SH-SY5Y (cell line): ENCODE measurements at regions not wholly inside any gene's neighbourhood (a gene's known extent, or its start where the extent isn't known, plus 50 kb on each side); places are given as distances from the start of the nearest gene placed in this dataset.

Experiments used
- GATA2 ChIP-seq: IDR thresholded peaks from 2 replicates; pipeline ENCODE4 v1.6.1; 2011; ENCODE audit warnings: mild to moderate bottlenecking, low read depth, low read length
- GATA3 ChIP-seq: IDR thresholded peaks from 2 replicates; pipeline ENCODE4 v1.6.1; 2011; ENCODE audit warnings: low read depth, mild to moderate bottlenecking, low read length, moderate library complexity

DNA sequence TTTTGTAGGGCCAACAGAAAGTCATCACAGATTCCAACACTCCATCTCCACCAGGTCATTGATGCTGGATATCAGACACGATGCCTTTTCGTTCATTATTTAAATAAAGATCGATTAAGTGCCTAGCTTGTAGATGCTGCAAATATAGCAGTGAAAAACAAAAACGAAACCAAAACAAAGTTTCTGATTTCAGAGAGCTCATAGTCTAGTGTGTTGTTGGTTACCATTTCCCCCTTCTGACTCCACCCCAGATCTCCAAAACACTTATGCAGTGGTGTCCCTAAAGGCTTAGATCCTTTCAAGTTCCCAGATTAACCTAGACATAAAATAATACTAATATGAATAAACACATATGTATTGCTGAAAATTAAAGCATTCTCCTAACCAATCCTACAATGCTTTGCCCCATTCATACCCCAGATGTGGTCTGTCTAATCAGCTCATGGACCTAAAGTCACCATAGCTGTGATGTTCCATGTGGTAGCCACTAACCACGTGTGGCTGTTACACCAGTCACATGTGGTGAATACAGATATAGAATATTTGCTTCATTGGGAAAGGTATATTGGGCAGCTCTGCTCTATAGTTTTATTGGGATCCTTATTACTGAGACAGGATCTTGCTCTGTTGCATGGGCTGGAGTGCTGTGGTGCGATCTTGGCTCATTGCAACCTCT, 787.2 kb downstream of the TDRD15 start:
- no peak for TF ChIP-seq GATA3
- TF ChIP-seq GATA2: no peak

DNA sequence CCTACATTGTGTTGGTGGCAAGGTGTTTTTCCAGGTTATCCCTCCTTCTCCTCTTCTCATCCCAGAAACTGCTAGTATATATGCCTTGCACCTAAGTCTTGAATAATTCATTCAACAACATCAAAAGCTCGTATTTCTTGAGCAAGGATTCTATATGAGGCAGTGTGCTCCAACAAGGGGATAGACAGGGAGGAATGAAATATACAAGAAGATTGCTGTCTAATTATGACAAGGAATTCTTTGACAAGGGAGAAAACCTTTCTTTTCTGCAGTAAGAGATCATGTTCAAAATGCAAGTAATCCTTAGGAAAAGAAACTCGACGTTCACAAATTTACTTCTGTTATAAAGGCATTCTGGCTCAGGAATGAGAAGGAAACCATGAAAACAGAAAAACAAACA, 788.6 kb downstream of the TDRD15 start:
- TF ChIP-seq GATA2 (no peak), GATA3 (no peak)

DNA sequence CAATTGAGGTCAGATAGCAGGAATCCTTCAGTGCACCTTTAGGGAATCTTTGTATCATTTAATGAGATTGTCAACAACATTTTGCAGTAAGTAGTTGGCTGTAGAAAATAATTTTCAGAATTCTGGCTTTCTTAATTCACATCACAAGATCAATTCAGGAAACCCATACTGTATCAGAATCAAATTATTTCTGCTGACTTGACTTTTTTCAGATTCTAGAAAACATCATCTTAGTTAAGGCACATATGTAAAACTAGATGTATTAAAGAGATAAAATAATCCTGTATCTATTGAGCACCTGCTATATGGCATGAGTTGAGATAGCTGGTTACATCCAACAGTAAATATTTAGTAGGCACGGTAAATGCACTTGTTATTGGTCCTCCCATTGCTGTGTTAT, 791.4 kb downstream of the TDRD15 start:
- TF ChIP-seq GATA3 (no peak), GATA2 (no peak)

DNA sequence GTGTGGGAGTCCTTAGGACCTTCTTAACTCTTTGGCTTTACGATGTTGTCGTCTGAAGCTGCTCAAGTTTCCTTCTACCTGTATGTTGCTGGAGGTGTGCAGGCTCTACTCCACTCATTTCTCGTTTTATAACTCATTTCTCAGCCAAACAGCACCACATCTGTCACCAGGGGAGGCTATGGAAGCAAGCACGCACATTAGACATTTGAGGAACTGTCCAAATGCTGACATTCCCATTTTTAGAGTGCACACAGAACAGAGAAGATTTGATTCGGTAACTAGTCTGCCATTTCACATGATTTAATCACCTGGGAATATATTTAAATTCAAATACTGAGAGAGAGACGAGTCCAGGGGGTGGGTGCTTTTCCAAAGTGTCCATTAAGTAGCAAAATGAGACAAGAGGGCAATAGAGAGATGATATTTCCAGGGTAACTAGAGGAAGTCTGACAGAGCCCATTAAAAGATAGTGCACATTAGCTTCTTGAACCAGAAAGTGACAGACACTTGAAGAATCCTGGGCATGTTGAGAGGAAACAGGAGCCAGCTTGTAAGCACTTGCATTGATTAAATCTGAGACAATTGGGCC, 793.3 kb downstream of the TDRD15 start:
- TF ChIP-seq GATA2: no peak
- no peak for TF ChIP-seq GATA3

DNA sequence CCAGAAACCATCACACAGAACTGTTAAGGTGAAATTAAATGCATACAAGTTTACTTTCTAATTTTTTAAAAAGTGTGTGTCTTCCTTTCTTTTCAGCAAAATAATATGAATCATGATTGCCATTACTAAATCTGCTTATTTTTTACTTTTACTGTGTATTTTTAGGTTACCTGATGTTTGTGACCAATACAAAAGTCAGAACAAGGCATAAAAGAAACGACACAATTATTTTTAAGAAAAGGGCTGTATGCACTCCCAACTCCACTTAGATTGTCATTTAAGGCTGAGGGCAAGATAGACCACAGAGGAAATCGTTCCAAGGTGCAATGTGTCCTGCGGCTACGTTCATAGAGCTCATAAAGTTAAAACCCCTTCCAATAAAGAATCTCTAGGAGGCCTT, 797.0 kb downstream of the TDRD15 start:
- TF ChIP-seq GATA3 (no peak), GATA2 (no peak)

DNA sequence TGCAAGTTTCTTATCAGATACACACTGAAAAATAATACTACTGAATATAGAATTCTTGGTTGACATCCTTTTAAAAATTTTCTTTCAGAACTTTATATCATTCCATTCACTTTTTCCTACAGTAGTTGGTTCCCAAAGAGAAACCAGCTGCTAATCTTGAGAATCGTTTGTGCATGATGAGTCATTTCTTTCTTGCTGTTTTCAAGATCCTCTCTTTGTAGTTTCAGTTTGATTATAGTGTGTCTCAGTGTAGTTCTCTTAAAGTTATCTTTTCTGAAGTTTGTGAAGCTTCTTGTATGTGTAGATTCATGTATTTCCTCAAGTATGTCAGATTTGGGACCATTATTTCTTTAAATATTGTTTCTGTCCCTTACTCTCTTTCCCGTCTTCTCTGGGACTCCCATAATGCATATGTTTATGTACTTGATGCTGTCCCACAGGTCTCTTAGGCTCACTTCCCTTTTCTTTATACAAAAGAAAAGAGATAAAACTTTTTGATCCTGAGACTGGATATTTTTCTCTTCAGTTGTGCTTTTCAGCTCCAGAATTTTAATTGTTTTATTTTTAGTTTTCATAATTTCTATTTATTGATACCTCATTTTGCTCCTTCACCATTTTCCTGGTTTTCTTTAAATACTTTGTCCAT, 801.0 kb downstream of the TDRD15 start:
- TF ChIP-seq GATA3 (no peak), GATA2 (no peak)

DNA sequence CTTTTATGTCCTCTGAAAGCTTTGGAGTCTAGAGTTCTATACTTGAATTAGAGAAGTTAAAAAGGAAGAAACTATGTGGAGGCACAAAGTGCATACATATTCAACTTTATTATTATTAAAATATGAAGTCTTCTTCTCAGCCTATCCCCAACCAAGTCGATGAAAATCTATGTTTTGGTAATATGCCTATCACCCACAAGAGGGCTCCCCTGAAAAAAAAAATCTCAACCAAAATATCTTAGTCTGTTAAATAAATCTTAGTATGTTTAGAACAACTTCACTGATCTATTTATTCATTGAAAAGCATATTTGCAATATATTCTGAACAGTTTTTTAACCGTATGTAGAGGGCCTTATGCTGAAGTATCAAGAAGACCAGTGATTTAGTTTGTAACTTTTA, 804.5 kb downstream of the TDRD15 start:
- TF ChIP-seq GATA3 (no peak), GATA2 (no peak)

DNA sequence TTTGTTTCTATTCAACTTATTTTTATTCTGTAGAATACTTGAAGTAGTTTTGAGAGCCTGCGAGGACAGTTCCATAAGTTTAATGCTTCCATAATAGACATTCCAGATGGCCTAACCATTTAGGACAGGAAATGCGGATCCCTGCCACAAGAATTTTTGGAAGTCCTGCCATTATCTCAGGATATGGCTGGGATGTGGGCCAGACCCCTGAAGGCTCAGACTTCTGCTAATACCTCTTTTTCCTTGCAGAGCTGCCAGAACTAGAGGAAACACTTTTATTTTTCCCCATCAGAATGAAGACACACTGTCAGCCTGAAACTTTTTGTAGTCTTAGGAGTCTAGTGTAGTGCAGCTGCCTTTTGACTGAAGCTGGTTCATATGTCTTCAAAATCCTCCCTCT, 806.5 kb downstream of the TDRD15 start:
- TF ChIP-seq GATA2: no peak
- no peak for TF ChIP-seq GATA3

DNA sequence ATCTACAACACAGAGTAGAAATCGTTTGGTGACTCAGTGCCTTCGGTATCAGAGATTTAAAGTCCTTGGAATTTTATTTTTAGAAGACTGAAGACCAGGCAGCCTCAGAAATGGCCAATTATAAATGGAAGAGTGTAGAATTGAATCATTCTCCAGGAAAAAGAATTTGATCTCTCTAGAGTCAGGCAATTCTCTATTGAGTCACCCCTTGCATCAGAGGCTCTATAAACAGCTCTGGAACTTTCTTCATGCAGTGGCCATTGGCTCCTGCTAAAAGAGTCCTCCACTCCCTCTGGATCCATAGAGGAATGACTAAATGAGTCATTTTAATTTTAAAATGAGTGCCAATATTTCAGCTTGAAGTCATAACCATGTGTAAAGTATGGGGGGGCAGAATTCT, 816.2 kb downstream of the TDRD15 start:
- TF ChIP-seq GATA2 (no peak), GATA3 (no peak)

DNA sequence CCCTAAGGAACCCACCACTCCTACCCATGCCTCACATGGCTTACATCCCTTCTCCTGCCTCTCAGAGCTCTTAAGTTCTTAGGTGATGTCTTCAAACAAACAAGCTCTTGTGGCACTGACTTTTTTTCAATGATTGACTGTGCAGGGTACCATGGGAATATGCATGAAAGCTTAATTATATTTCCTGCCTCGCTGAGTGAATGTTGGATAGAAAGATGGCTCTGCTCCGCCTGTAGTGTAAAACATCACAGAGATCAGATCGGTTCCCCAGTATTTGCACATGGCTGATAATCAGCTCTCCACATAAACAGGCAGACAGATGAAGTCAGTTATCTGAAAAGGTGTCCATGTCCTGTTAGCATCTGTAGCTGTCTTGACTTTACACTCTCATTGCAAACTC, 820.8 kb downstream of the TDRD15 start:
- TF ChIP-seq GATA3: no peak
- TF ChIP-seq GATA2: no peak

DNA sequence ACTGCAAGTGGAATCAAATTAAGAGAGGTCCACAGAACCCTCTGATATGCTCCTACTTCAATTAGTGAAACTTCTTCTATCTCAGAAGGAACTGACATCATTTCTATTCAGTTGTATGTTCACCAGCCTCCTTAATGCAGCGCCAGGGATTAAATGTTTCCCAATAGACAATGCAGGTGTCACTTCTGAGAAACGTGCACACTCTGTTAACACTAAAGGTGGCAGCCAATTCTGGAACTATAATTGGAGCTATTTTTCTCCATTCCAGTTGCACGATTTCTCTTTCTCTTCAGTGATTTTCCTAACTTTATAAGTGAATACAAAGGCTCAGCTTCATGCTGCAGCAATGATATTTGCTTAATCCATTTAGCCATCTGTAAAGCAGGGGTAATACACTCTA, 821.9 kb downstream of the TDRD15 start:
- TF ChIP-seq GATA2: no peak
- TF ChIP-seq GATA3: no peak

DNA sequence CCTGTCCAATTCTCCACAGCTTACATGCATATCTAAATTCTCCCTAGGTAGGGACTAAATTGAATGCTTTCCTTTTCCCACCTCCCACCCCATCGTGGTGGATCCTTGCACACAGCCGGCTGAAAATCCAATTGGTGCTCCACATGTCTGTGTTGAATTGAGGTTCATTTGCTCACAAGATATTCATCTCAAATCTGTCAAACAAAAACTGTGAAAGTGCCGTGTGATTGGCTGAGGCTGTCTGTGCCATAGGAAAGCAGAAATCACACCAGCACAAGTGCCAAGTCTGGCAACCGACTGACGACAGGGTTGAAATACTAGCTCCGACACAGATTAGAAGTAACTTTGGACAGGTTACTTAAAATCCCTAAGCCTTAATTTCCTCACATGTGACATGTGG, 823.3 kb downstream of the TDRD15 start:
- TF ChIP-seq GATA3 (no peak), GATA2 (no peak)

DNA sequence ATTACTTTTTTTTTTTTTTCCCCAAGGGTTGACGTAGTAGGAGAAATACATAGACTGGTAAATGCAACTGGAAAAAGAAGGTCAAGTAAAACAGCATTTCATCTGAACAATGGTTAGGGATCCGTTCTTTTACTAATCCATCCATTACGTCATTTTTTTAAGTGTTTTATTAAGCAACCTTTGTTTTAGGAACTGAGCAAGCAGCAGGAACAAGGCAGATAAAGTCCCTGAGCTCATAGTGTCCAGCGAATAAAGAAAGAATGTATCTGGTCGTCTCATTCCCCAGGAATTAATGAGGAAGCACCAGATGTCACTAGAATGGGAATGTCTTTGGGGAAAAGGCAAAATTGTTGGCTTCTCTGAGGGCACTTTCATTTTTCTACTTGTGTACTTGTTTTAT, 842.4 kb downstream of the TDRD15 start:
- TF ChIP-seq GATA2: no peak
- TF ChIP-seq GATA3: no peak

DNA sequence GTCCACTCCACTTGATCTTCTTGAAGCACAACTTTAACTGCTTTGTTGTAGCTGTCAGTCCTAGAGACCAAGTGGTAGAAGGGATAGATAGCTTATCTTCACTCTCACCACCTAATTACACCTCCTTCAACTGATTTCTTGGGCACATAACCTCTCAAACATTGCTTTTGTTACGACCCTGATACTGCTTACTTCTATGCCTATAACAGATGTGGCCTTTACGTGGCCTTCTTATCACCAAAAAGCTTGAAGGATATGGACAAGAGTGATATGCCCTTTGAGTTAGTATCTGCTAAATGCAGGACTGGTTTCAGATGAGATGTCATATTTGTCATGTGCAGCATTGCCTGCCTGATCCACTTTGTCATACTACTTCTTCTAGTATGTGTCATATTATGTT, 847.2 kb downstream of the TDRD15 start:
- TF ChIP-seq GATA2 (no peak), GATA3 (no peak)

DNA sequence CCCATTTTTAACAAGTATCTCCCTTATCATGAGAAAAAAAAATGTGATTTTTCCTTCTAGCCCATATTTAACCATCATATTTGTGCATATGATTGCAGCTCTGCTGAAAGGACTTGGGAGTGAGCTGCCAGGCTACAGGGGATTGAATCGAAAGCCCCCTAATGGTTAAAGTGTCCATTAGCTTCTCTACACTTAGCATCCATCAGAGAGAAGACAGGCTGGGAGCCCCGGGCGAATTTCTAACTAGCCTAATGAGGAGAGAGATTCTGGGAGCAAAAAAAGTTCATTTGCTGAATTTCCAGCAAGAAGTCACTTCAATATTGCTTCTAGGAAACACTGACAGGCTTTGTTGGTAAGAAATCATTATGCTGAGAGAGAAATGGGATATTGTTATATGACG, 848.8 kb downstream of the TDRD15 start:
- no peak for TF ChIP-seq GATA3
- no peak for TF ChIP-seq GATA2
